SK-N-SH (cell line): ENCODE measurements at regions not wholly inside any gene's neighbourhood (a gene's known extent, or its start where the extent isn't known, plus 50 kb on each side); places are given as distances from the start of the nearest gene placed in this dataset.

Source experiments
- CTCF ChIA-PET: fragments of 300-600, 350-600 bp; formaldehyde crosslinking; extraction: SDS; loops from one replicate; lab custom pipeline; 2021; lab: Yijun Ruan, JAX
- POLR2A ChIA-PET: fragments of 350-600 bp; sonication (Branson Sonifier 250); formaldehyde crosslinking; extraction: SDS; loops from one replicate; lab custom pipeline; 2020; ENCODE audit warnings: antibody characterized with exemption, inconsistent platforms; lab: Yijun Ruan, JAX
- DNase-seq: peaks from one replicate; pipeline ENCODE4 v3.0.0; 2012
- H2AFZ ChIP-seq: fragments of 200-600 bp; sonication (generic); 2 replicates; pipeline ENCODE4 v1.8.1; 2016; ENCODE audit warnings: antibody characterized with exemption, mild to moderate bottlenecking, low read depth
- H3F3A ChIP-seq: fragments of 200-600 bp; sonication (generic); replicated peaks from 2 replicates; pipeline ENCODE3; 2016; ENCODE audit warnings: antibody characterized with exemption, mild to moderate bottlenecking; ENCODE audit not compliant: insufficient read depth
- H3K27ac ChIP-seq, 2 experiments: fragments of 200-500 bp in 1 of 2; fragments of 200-600 bp in 1 of 2; sonication (Bioruptor generic) in 1 of 2; sonication (generic), shearing (Covaris generic) in 1 of 2; 2 replicates each; pipeline versions ENCODE4 v1.5.1 to v1.6.1; 2014 to 2016; ENCODE audit warnings: low read depth in 2 of 2, inconsistent platforms in 1 of 2, low read length in 1 of 2, mild to moderate bottlenecking in 1 of 2, mixed read lengths in 1 of 2
- H3K27me3 ChIP-seq: fragments of 200-600 bp; sonication (generic), shearing (Covaris generic); 2 replicates; pipeline ENCODE4 v1.6.1; 2016; ENCODE audit warnings: mixed run types; ENCODE audit not compliant: insufficient read depth
- H3K36me3 ChIP-seq, 2 experiments: fragments of 200-500 bp in 1 of 2; fragments of 200-600 bp in 1 of 2; sonication (Bioruptor generic) in 1 of 2; sonication (generic) in 1 of 2; replicated peaks in 1 of 2; 2 replicates each; pipeline versions ENCODE3 to v1.5.1; 2014 to 2016; ENCODE audit warnings: low read length in 1 of 2, mild to moderate bottlenecking in 1 of 2; ENCODE audit not compliant: insufficient read depth in 2 of 2, control insufficient read depth in 1 of 2
- H3K4me1 ChIP-seq, 2 experiments: fragments of 200-500 bp in 1 of 2; fragments of 200-600 bp in 1 of 2; sonication (Bioruptor generic) in 1 of 2; sonication (generic), shearing (Covaris generic) in 1 of 2; 2 replicates each; pipeline versions ENCODE4 v1.5.1 to v1.6.1; 2014 to 2016; ENCODE audit warnings: low read depth in 1 of 2, low read length in 1 of 2, mixed run types in 1 of 2; ENCODE audit not compliant: insufficient read depth in 2 of 2, control insufficient read depth in 1 of 2
- H3K4me2 ChIP-seq: fragments of 200-600 bp; sonication (generic), shearing (Covaris generic); 2 replicates; pipeline ENCODE4 v1.6.1; 2017; ENCODE audit warnings: mixed run types
- H3K4me3 ChIP-seq, 2 experiments: fragments of 200-500 bp in 1 of 2; fragments of 200-600 bp in 1 of 2; sonication (Bioruptor generic) in 1 of 2; sonication (generic), shearing (Covaris generic) in 1 of 2; 2 replicates each; pipeline versions ENCODE4 v1.5.1 to v1.8.1; 2014 to 2016; ENCODE audit warnings: low read depth in 2 of 2, inconsistent platforms in 1 of 2, low read length in 1 of 2, mild to moderate bottlenecking in 1 of 2, mixed read lengths in 1 of 2, moderate library complexity in 1 of 2
- H3K79me2 ChIP-seq: fragments of 200-600 bp; sonication (generic); 2 replicates; pipeline ENCODE4 v1.8.1; 2017; ENCODE audit warnings: mild to moderate bottlenecking; ENCODE audit not compliant: insufficient read depth
- H3K9ac ChIP-seq: fragments of 200-600 bp; sonication (generic); 2 replicates; pipeline ENCODE4 v1.6.1; 2017; ENCODE audit warnings: mixed run types
- H3K9me2 ChIP-seq: fragments of 200-600 bp; sonication (generic); 2 replicates; pipeline ENCODE4 v1.6.1; 2017; ENCODE audit warnings: mixed run types
- H3K9me3 ChIP-seq: fragments of 200-600 bp; sonication (generic); 2 replicates; pipeline ENCODE4 v1.6.1; 2017; ENCODE audit warnings: mixed run types, mild to moderate bottlenecking, moderate library complexity
- H4K20me1 ChIP-seq: fragments of 200-600 bp; sonication (generic); 2 replicates; pipeline ENCODE4 v1.6.1; 2017; ENCODE audit warnings: mild to moderate bottlenecking, mixed run types; ENCODE audit not compliant: insufficient read depth
- ELF1 ChIP-seq: IDR thresholded peaks from 2 replicates; pipeline ENCODE4 v1.4.0; 2012
- EP300 ChIP-seq, 2 experiments: IDR thresholded peaks; 2 replicates each; pipeline versions ENCODE4 v1.4.0 to v1.6.1; 2012; ENCODE audit warnings: borderline replicate concordance in 1 of 2, low read depth in 1 of 2, low read length in 1 of 2
- FOSL2 ChIP-seq: IDR thresholded peaks from 2 replicates; pipeline ENCODE4 v1.4.0; 2012; ENCODE audit warnings: low read depth, mild to moderate bottlenecking, moderate library complexity, borderline replicate concordance
- FOXM1 ChIP-seq: IDR thresholded peaks from 2 replicates; pipeline ENCODE4 v1.4.0; 2012; ENCODE audit warnings: low read depth, mild to moderate bottlenecking
- GATA2 ChIP-seq: sonication (generic); formaldehyde crosslinking; IDR thresholded peaks from 2 replicates; pipeline ENCODE4 v1.5.0; 2020; ENCODE audit warnings: mild to moderate bottlenecking, missing genetic modification reagents
- JUND ChIP-seq: IDR thresholded peaks from 2 replicates; pipeline ENCODE4 v1.4.0; 2012
- MEF2A ChIP-seq: IDR thresholded peaks from 2 replicates; pipeline ENCODE4 v1.4.0; 2012; ENCODE audit warnings: low read depth, borderline replicate concordance
- NFIC ChIP-seq: IDR thresholded peaks from 2 replicates; pipeline ENCODE4 v1.4.0; 2012; ENCODE audit warnings: borderline replicate concordance
- NRF1 ChIP-seq: IDR thresholded peaks from 2 replicates; pipeline ENCODE4 v1.6.1; 2012; ENCODE audit warnings: low read depth, mild to moderate bottlenecking, low read length
- POLR2AphosphoS5 ChIP-seq: IDR thresholded peaks from 2 replicates; pipeline ENCODE4 v1.6.1; 2012; ENCODE audit warnings: low read depth, low read length
- RAD21 ChIP-seq: IDR thresholded peaks from 2 replicates; pipeline ENCODE4 v1.6.1; 2012; ENCODE audit warnings: mild to moderate bottlenecking, low read length
- RCOR1 ChIP-seq: fragments of 150-350 bp; IDR thresholded peaks from 2 replicates; pipeline ENCODE4 v1.6.1; 2017; ENCODE audit warnings: antibody characterized with exemption, low read length
- REST ChIP-seq: IDR thresholded peaks from 2 replicates; pipeline ENCODE4 v1.6.1; 2012; ENCODE audit warnings: mild to moderate bottlenecking, low read depth, low read length, moderate library complexity
- RXRA ChIP-seq: IDR thresholded peaks from 2 replicates; pipeline ENCODE4 v1.4.0; 2012; ENCODE audit warnings: low read depth, mild to moderate bottlenecking, borderline replicate concordance
- TCF12 ChIP-seq: IDR thresholded peaks from 2 replicates; pipeline ENCODE4 v1.4.0; 2012
- YY1 ChIP-seq: IDR thresholded peaks from 2 replicates; pipeline ENCODE4 v1.4.0; 2012; ENCODE audit warnings: low read depth, mild to moderate bottlenecking
- WGBS: methylation state at CpG from one replicate; pipeline ENCODE4 v1.1.6; 2017; ENCODE audit warnings: low lambda C conversion rate; 5-methylcytosine and 5-hydroxymethylcytosine counted together
- TF ChIP-seq, protein P1 (sequence below): fragments of 200-600 bp; sonication (generic); IDR thresholded peaks from 2 replicates; pipeline ENCODE4 v1.6.1; 2017; ENCODE audit warnings: antibody characterized with exemption, mild to moderate bottlenecking, moderate library complexity
- TF ChIP-seq, protein P2 (sequence below): fragments of 150-350 bp; IDR thresholded peaks from 2 replicates; pipeline ENCODE4 v1.6.1; 2017; ENCODE audit warnings: antibody characterized with exemption, low read length, low read depth, borderline replicate concordance

- no peak for TF ChIP-seq FOSL2
- TF ChIP-seq MEF2A = no peak
- TF ChIP-seq REST = no peak
- TF ChIP-seq, protein P1, sequence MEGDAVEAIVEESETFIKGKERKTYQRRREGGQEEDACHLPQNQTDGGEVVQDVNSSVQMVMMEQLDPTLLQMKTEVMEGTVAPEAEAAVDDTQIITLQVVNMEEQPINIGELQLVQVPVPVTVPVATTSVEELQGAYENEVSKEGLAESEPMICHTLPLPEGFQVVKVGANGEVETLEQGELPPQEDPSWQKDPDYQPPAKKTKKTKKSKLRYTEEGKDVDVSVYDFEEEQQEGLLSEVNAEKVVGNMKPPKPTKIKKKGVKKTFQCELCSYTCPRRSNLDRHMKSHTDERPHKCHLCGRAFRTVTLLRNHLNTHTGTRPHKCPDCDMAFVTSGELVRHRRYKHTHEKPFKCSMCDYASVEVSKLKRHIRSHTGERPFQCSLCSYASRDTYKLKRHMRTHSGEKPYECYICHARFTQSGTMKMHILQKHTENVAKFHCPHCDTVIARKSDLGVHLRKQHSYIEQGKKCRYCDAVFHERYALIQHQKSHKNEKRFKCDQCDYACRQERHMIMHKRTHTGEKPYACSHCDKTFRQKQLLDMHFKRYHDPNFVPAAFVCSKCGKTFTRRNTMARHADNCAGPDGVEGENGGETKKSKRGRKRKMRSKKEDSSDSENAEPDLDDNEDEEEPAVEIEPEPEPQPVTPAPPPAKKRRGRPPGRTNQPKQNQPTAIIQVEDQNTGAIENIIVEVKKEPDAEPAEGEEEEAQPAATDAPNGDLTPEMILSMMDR = no peak
- TF ChIP-seq, protein P2, sequence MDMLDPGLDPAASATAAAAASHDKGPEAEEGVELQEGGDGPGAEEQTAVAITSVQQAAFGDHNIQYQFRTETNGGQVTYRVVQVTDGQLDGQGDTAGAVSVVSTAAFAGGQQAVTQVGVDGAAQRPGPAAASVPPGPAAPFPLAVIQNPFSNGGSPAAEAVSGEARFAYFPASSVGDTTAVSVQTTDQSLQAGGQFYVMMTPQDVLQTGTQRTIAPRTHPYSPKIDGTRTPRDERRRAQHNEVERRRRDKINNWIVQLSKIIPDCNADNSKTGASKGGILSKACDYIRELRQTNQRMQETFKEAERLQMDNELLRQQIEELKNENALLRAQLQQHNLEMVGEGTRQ = no peak
- no peak for TF ChIP-seq NFIC
- TF ChIP-seq RCOR1 = no peak
- no peak for TF ChIP-seq RAD21
Measured at GRCh38 chr17:70296456-70296855, 127.1 kb downstream of the KCNJ2 start (continued).

DNA sequence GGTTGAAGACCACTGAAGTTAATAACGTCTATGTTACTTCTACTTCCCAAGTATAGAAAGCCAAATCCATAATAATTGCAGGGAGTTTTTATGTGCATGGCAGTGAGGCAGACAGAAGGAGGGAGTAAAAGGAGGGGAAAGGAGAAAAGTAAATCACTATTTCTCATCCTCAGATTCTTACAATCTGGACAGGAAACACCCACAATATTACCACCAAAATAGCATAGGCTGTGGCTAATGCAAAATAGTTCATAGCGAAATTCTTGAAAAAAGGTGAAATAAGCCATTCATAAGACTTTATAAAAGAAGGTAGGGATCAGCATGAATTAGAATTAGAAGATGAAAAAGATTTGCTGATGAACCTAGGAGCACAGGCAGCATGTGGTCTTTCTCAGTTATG is 128.1 kb downstream of the KCNJ2 start:
- no peaks in the 10 kb centered on the region for H3K36me3 ChIP-seq

More for the DNA sequence above, 128.1 kb downstream of the KCNJ2 start:
- Histone ChIP-seq H3K27ac (no peak overlapping the region), H3K79me2 (no peaks in the 10 kb centered on the region), H3K9me3 (no peaks in the 10 kb centered on the region), H3K4me3 (no peak overlapping the region), H3K9me2 (no peaks in the 10 kb centered on the region), H3K4me2 (no peak overlapping the region), H3F3A (peaks cover 10% of the 10 kb centered on the region), H3K9ac (no peak overlapping the region), H2AFZ (no peak overlapping the region), H3K4me1 (no peaks in the 10 kb centered on the region), H4K20me1 (no peaks in the 10 kb centered on the region), H3K27me3 (no peaks in the 10 kb centered on the region)
- ChIA-PET POLR2A (no interaction called here), CTCF (no interaction called here)
- DNase-seq = no peak
- WGBS = 58% methylated on average over 2 of the region's 2 CpGs
- TF ChIP-seq NRF1 (no peak), FOXM1 (no peak), YY1 (no peak), RXRA (no peak), MEF2A (no peak), REST (no peak), FOSL2 (no peak), NFIC (no peak), RCOR1 (no peak), EP300 (IDR thresholded peaks at IDR 0.05; ENCODE audit: borderline replicate concordance in 1 of 2, low read depth in 1 of 2, low read length in 1 of 2) (no peak), TCF12 (no peak), GATA2 (CRISPR knock-in tag) (no peak), POLR2AphosphoS5 (no peak), JUND (no peak), ELF1 (no peak)
